Loucy (cell line): ENCODE measurements at regions not wholly inside any gene's neighbourhood (a gene's known extent, or its start where the extent isn't known, plus 50 kb on each side); places are given as distances from the start of the nearest gene placed in this dataset.

Experiments used
- CTCF ChIP-seq: fragments of 200-600 bp; sonication (generic); conservative IDR thresholded peaks from 2 replicates; pipeline ENCODE4 v1.5.1; 2014; ENCODE audit warnings: mild to moderate bottlenecking, antibody characterized with exemption, low read length
- EZH2phosphoT487 ChIP-seq: fragments of 200-600 bp; IDR thresholded peaks from 2 replicates; pipeline ENCODE4 v1.6.1; 2018; ENCODE audit warnings: antibody characterized with exemption, mild to moderate bottlenecking, moderate library complexity, borderline replicate concordance

GRCh38 chr6:4360920-4361319, 225.5 kb upstream of the ECI2 start:
- TF ChIP-seq CTCF (no peak), EZH2phosphoT487 (no peak)
